ENCODE measurements at regions not wholly inside any gene's neighbourhood (a gene's known extent, or its start where the extent isn't known, plus 50 kb on each side); places are given as distances from the start of the nearest gene placed in this dataset.

- peak; percentile 12 for DNase-seq (ENCODE audit: low spot score)
Observed at GRCh38 chr15:31262901-31263671, 63.5 kb upstream of the KLF13 start.

DNA sequence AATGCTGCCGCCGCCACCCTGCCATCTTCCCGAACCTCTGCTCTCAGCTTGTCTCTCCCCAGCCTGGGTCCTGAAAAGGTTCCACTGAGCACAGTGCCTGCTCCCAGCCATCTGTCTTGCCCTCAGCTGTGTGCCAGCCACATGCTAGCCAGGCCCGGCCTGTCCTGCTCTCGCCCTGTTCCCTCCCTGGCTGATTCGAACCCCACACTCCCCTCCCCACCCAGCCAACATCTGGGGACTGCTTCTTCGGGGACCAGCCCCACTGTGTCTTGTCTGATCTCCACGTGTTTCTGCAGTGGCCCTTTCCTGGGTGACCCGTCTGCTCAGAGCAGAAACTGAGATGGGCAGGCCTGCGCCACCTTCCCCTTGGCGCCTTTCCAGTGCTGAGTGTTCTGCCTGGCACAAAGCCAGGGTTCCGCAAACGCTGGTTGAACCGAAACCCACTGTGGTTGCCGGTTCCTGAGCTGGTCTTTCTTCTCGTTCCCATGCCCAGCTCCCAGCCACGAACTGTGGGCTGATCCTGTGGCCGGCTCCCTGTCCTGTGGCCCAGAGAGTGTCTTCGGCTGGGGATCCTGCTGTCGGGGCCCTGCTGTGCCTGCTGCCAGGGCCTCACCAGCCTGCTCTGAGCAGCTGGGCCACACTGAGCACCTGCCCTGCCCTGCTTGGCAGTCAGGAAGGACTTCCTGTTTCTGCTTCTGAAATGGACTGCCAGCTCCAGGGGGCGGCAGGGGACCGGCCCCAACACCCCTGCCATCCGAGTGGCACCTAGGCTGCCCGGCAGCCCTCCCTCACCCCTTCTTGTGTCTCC lies 62.7 kb upstream of the KLF13 start:
- peak; percentile 80 for DNase-seq (ENCODE audit: low spot score)

GRCh38 chr15:31264559-31265089 lies 62.0 kb upstream of the KLF13 start:
- DNase-seq (ENCODE audit: low spot score), result no peak

GRCh38 chr15:31265090-31265870 lies 61.4 kb upstream of the KLF13 start:
- no peak for DNase-seq (ENCODE audit: low spot score)

DNA sequence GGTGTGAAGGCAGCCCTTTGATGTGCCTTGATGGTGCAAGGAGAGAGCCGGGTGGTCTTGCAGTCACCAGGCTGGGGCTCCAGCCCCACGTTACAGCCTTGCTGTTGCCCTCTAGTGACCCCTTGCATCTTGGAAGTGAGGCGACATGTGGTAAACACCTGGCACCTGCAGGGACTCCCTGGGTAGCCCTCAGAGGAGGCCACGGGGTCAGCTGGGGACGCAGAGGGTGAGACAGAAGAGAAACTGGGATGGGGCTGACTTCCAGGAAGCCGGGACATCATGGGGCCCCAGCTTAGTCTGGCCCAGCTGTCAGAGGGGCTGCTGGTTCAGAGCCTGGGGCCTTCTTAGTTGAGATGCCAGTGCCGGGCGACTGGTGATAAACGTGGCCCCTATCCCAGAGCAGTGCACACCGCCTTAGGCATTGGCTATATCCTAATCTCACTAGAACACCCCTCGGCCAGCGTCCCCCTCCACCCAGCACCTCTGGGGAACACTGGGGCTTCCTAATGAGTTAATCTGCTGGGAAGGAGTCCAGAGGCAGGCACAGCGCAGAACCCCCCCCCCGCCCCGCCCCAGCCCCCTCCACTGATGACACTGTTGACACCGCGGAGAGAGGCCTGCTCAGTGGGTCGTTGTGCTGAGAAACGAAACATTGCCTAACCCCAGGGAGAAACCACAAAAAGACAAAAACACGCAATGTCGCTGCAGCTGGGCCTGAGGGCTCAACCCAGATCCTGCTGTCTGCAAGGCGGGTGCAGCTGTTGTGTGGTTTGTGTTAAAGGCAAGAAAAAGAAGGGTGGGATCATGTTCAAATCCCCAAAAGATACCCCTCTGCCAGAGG lies 60.5 kb upstream of the KLF13 start:
- peak; percentile 73 for DNase-seq (ENCODE audit: low spot score)

DNA sequence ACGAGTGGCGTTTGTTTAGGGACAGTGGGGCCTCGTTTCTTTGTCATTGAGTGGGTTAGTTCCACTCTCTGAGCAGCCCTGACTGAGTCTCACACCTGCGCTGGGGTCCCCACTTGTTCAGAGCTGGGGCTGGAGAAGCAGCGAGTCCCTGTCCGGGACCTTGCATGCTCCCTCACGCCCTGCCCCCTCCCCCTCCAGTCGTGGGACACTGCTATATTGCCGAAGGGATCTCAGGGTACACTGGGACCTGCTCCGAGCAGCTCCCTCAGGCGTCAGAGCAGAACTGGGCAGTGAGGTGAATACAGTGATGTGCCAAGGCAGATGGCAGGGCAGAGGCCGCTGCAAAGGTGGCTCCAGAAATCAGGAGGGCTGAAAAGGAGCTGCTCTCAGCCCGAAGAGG lies 59.9 kb upstream of the KLF13 start:
- DNase-seq (ENCODE audit: low spot score), result no peak

DNA sequence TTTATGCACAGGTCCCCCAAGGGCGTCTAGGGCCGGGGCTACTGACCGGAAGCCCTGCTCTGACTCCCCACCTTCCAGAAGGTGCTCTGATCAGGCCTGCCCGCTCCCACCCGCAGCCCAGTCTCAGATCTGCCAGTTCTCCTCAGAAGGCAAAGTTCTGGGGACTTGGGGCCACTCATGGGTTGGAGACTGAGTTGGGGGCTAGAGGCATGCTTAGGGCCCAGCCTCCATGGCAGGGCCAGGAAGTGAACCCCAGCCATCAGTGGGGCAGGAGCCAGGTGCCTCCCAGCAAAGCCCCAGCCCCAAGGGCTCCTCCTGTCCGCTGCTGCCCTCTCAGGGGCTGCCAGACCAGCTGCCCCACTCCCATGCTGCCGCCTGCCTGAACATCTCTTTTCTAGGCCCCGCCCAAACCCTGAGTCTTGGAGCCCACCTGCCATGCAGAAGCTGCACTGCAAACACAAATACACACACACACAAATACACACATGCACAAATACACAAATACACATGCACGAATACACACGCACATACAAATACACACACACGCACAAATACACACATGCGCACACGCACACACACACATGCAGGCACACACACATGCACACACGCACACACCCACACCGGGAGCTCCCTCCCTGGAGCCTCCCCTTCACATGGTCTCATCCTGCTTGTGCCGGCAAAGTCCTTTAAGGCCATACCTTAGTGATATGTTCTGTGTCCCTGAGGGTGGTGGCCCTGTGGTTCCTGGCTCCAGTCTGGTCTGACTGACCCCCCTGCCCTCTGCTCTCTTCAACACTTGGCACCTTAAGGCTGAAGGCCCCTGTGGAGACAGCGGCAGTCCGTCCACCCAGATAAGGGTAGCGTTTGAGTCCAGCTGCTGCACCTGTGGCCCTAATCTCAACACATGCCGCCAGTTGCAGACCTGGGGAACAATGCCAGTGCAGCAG lies 59.2 kb upstream of the KLF13 start:
- DNase-seq (ENCODE audit: low spot score), result no peak

DNA sequence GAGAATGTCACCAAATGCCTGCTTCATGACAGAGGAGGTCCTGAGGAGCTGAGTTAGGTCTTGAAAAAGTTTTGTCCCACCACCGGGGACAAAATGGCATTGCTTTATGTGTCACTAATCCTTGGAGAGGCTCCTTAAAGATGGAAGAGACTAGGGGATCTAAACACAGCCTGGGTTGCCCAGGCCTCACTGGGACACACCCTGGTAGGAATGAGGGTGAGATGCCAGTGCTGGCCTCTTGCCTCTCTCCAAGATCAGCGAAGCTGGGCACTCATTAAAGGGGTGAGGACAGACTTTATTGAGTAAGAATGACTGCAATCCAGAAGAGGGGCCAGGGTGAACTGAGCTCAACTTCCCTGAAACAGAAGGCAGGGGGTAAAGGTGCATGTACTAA lies 58.5 kb upstream of the KLF13 start:
- DNase-seq (ENCODE audit: low spot score), result no peak

DNA sequence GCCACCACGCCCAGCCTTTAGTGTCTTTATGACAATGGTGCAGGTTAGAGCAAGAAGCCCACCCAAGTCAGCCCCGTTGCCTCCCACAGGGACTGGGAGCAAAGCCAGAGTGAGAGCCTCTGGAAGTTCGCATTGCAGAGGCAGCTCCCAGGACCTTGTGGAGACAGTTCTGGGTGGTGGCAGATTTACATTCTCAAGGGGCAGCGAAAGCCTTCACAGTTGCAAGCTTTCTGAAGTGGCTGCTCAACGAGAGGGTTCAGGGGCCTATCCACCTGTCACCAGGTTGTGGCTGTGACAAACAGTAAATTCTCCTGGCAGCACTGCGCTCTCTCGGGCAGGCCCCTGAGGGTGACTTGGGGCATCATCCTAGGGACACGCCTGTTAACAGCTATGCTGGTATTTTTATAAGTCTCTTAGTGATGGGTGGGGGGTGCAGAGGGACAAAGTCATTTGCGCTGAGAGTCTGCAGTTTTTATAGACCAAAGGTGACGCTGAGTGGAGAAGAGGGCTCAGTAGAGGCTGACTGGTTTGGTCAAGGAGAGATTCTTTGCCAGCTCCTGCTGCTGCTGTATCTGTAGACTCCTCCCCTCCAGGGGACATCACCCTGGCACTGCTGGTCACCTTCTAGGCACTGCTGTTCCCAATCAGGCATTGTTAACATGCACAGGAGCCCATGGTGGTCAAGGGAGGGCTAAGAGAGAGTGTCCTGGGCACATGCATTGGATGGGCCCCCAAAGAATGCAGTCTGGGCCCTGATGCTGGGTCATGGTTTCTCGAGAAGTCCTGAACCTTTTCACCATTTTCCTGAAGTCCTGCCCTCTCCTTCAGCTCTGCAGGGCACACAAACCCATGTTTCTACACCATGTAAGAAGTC lies 57.5 kb upstream of the KLF13 start:
- DNase-seq (ENCODE audit: low spot score), result no peak

DNA sequence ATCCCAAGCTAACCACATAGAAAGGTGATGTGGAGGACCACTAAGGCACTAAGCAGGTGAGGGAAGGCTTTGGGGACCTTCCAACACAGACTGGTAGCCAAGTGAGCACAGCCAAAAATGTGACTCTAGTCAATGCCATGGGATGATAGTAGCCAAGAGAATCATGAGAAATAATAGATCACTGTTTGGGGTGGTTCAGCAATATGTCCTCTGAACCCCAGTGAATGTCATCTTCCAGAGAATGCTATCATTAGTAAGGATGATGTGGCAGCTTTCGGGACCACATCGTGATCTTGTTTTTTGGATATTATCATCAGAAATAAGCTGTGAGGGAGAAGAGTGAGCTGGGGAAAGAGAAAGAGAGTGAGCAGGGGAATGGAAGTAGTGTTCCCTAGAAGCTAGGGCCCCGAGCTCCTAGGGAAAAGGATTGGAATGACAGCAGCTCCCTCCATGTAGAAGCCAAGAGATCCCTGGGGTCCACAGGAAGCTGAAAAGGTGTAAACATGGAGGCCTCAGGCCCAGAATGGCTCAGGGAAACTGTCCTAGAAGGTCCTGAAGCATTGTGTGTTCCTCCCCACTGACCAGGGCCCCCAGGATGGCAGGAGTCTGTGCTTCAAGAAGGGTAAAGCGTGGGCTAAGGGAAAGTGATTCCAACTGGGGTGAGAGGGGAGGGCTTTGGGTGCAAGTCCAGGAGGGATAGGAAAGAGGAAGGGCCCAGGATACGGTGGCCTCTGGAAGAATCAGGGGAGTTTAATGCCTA lies 56.6 kb upstream of the KLF13 start:
- DNase-seq (ENCODE audit: low spot score), result no peak

DNA sequence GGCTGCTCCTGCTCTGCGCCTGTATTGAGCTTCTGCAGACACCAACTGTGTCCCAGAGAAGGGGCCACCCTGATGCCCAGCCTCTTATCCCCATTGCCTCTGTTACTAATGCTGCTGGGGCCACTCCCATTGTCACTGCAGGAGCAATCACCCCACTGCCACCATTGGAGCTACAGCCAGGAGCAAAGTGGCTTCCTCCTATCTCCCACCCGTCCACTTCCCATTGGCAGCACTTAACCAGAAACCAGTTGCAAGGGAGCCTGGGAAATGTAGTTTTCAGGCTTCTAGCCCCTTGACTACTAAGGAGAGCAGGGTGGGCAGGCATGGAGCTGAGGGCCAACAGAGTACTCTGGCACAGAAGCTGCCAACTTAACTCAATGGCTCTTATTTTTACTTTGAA lies 55.9 kb upstream of the KLF13 start:
- no peak for DNase-seq (ENCODE audit: low spot score)

DNA sequence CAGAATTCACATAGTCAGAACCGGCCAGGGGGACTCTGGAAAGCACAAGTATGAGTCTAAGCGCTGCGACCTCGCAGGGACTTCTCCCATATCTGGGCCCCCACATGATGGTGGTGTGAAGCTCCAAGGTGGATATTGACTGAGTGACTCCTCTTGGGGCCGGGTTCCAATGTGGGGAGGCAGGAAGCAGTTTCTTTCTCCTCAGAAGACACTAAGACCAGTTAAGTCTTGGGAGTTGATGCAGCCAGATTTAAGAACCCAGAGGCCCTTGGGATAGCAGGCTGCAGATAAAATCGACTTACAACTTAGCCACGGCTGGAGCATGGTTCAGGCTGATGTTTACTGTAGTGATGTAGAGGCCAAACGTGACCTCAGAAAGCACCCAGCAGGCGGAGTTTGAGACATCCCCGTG lies 55.4 kb upstream of the KLF13 start:
- DNase-seq (ENCODE audit: low spot score), result no peak

- no peak for DNase-seq (ENCODE audit: low spot score)
Observed at GRCh38 chr15:31271711-31272557, 54.7 kb upstream of the KLF13 start.

- DNase-seq (ENCODE audit: low spot score), result no peak
Observed at GRCh38 chr15:31272558-31273257, 53.9 kb upstream of the KLF13 start.

- no peak for DNase-seq (ENCODE audit: low spot score)
Observed at GRCh38 chr15:31273258-31273941, 53.2 kb upstream of the KLF13 start.
